OCI-M2 (cell line): ENCODE measurements at regions not wholly inside any gene's neighbourhood (a gene's known extent, or its start where the extent isn't known, plus 50 kb on each side); places are given as distances from the start of the nearest gene placed in this dataset.
"Not testable (repeated sequence)": the region's sequence is repeated elsewhere in the genome, so short reads cannot be mapped to it uniquely, and the experiment has no call there.

Source experiments
- DNase-seq: peaks from one replicate; lab custom pipeline; 2025; ENCODE audit not compliant: unreplicated experiment; lab: John Stamatoyannopoulos, UW

GRCh38 chr17:14446825-14447224, 145.9 kb downstream of the HS3ST3B1 start:
- DNase-seq: no peak

DNA sequence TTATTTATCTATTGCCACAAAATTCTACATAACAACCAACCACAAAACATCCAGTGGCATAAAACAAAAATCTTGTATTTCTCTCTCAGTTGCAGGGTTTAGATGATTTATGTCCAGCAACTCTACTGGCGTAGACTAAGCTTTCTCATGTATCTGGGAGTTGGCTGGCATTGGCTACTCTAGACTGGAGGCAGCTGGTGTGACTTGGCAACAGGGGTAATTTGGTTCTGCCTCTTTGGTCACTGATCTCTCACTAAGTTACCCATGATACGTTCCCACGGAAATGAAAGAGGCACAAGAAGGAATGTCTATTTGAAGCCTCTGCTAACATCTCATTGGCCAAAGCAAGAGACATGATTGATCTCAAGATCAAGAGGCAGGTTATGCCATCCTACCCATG, 144.0 kb downstream of the HS3ST3B1 start:
- no peak for DNase-seq

GRCh38 chr17:14442798-14443528, 142.1 kb downstream of the HS3ST3B1 start:
- no peak for DNase-seq

DNA sequence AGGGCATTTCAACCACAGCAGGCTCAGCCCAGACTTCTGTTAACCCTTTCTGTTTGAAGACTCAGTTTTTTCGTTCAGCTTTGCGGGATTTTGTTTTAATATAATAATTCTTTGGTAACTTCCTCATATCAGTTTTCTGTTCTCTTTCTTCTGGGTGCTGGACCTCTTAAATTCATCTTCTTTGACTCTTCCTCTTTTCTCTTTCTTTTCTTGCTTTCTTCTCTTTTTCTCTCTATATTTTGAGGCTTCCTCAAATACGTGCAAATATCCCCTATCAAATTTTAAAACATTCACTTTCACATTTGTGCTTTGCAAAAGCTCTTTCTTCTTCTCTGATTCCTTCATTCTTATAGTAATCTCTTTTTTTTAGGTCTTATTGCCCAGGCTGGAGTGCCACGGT, 136.3 kb downstream of the HS3ST3B1 start:
- DNase-seq: no peak

DNA sequence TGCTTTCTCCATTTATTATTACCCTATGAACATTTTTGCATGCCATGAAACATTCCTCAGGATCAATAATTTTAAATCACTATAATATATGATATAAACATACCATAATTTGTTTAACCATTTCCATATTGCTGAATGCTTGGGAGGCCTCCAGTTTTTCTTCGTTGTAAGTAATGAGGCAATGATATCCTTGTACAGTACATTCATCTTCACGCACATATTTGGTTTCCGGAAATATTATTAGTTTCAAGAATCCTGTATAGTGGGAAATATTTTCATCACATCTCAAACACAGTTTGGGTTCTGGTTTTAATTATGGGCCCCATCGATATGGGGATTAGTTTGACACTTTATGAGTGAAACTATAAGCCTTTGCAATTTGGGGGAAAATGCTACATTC, 135.4 kb downstream of the HS3ST3B1 start:
- no peak for DNase-seq

- no peak for DNase-seq
These were observed 133.6 kb downstream of the HS3ST3B1 start for GRCh38 chr17:14434506-14434905.

- no peak for DNase-seq
These were observed 131.2 kb downstream of the HS3ST3B1 start for GRCh38 chr17:14432079-14432478.

DNA sequence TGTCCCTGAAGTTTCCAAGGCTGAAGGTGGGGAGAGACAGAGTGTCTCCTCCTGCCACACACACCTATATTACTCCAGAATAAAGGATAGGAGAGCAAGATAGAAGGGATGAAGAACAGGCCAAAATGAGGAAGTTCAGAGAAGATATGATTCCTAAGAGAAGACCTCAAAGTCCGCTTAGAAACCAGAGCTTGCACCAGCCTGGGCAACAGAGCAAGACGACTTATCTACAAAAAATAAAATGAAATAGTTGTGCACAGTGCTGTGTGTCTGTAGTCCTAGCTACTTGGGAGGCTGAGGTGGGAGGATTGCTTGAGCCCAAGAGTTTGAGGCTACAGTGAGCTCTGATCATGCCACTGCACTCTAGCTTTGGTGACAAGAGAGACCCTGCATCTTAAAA, 128.2 kb downstream of the HS3ST3B1 start:
- no peak for DNase-seq

DNA sequence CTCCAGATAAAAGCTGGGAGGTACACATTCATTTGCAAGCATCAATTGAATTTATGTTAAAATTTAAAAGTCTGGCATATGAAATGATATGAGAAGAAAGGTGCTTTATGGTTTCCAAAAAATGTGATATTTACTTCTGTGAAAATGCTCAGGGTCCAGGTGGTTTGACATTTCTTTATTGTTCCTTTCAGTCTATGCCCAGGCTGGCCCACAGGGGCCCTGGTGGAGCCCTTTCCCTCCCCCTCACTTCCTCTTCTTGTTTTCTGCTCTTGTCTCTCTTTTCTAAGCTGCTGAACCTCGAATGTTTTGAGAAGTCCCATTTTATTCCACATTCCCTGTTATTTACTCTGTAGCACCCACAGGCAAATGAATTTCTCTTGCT, 127.8 kb downstream of the HS3ST3B1 start:
- no peak for DNase-seq

DNA sequence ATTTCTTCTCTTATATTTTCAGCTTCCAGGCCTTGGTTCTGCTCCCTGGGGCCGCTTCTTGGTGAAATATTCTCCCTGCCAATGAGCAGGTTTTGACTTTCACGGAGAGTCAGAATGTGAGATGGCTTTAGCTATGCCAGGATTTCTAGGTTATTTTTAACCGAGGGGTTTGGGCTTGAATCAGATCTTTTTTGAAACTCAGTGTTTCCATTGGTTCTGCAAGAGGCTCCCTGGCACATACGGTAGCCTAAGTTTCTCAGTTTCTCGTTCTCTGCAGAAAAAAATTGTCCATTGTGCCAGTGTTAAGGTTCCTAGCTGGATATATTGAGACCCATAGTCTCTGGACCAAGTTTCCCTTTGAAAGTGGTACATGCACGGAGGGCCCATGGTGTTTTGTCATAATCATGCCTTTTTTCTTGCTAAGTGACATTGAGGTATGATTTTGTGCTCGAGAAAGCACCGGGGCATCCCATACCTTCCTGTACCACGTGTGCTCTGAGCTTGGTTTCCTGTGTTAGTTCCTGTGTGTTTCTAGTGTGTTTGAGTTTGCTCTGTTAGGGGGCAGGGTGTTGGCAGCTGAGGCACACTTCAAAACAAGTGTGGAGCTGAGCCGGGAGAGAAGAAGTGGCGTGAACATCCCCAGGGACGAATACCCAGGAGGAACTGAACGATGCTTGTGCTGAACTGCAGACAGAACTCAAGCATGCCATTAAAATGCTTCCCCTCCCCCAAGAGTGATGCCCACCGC, 127.2 kb downstream of the HS3ST3B1 start:
- no peak for DNase-seq

DNA sequence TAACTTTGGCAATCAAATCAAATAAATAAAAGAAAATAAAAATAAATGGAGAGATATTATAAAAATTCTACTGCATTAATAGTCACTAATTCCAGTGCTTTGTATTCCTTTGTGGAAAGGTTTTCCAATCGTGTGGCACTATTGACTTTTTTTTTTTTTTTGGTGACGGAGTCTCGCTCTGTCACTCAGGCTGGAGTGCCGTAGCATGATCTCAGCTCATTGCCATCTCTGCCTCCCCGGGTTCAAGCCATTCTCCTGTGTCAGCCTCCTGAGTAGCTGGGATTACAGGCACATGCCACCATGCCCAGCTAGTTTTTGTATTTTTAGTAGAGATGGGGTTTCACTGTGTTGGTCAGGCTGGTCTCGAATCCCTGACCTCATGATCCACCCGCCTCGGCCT, 122.3 kb downstream of the HS3ST3B1 start:
- not testable (repeated sequence) for DNase-seq

GRCh38 chr17:14417336-14417735, 116.5 kb downstream of the HS3ST3B1 start:
- DNase-seq: no peak

DNA sequence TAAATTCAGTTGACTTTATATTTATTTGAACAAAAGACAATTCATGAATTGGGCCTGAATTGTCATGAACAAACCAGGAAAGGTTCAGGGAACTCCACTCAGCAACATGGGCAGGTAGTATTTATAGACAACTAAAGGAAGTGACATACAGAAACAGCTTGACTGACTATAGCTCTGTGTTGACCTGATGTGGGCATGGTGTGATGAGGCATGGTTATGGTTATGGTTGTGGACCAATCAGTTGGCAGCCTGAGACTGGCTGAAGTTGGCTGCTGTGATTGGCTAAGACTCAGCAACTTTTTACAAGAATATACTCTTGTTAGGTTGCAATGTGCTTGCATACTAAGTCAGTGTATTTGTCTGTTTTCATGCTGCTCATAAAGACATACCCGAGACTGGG, 108.4 kb downstream of the HS3ST3B1 start:
- no peak for DNase-seq

- DNase-seq: no peak
These were observed 106.7 kb downstream of the HS3ST3B1 start for GRCh38 chr17:14407541-14407940.

DNA sequence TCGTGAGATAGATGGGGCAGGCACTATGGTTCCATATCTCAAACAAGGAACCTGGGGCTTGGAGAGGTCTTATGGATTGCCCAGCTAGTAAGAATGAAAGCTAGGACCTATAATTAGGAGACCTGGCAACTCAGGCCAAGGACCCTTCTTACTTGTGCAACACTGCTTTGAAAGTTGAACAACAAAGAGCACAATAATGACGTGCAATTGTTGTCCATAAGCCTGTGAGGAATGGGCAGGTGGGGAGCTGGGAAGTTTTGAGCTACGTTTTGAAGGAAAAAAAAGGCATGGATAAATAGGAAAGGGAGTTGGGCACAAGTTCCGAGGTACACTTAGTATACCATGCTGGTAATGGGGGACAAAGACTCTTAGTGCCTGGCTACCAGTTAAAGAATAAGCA, 104.3 kb downstream of the HS3ST3B1 start:
- no peak for DNase-seq
